ENCODE measurements at regions not wholly inside any gene's neighbourhood (a gene's known extent, or its start where the extent isn't known, plus 50 kb on each side); places are given as distances from the start of the nearest gene placed in this dataset.

DNA sequence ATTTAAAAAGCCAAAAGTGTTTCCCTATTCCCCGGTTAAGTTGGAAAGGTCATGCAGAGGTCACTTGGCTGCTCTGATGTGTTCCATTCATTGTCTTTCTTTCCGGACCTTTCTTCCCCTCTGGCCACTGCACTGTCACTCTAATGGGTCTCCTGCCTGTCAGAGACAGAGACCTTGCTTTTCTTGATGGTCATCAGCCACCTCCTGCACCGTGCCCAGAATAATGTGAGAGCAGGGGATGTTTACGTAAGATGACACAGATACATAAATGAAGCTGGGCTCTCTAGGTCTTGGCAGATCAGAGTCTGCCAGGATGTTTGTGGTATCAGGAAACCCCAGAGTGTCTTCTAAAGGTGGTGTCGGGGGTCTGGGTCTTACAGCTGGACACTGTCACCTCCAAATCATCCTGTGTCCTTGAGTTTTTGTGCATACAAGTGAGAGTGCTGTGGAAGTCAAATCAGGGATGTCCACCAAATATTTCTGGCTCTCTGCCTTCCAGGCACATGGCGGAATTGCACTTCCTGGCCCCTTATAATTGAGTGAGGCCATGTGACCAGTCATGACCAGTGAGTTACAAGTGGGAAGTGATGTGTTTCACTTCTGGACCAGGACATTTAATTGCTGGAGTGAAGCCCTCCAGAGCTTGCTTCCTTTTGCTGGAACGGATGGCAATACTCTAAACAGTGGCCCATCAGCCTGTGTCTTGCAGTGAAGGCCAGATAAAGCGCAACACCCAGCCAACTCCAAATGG is 130.6 kb upstream of the ATP6AP2 start:
- TF ChIP-seq, protein P1, sequence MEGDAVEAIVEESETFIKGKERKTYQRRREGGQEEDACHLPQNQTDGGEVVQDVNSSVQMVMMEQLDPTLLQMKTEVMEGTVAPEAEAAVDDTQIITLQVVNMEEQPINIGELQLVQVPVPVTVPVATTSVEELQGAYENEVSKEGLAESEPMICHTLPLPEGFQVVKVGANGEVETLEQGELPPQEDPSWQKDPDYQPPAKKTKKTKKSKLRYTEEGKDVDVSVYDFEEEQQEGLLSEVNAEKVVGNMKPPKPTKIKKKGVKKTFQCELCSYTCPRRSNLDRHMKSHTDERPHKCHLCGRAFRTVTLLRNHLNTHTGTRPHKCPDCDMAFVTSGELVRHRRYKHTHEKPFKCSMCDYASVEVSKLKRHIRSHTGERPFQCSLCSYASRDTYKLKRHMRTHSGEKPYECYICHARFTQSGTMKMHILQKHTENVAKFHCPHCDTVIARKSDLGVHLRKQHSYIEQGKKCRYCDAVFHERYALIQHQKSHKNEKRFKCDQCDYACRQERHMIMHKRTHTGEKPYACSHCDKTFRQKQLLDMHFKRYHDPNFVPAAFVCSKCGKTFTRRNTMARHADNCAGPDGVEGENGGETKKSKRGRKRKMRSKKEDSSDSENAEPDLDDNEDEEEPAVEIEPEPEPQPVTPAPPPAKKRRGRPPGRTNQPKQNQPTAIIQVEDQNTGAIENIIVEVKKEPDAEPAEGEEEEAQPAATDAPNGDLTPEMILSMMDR (IDR thresholded peaks at IDR 0.05; ENCODE audit: borderline replicate concordance, extremely low read depth, low read length, poor library complexity, severe bottlenecking) = no peak
- TF ChIP-seq EZH2 (IDR thresholded peaks at IDR 0.05; ENCODE audit: borderline replicate concordance, low read depth, low read length, severe bottlenecking) = no peak
